Renal cortex interstitium (tissue), 11 donors: ENCODE measurements at regions not wholly inside any gene's neighbourhood (a gene's known extent, or its start where the extent isn't known, plus 50 kb on each side); places are given as distances from the start of the nearest gene placed in this dataset.
"Not testable (repeated sequence)": the region's sequence is repeated elsewhere in the genome, so short reads cannot be mapped to it uniquely, and the experiment has no call there.

Experiments used
- DNase-seq, 11 donors: peaks; one replicate each; pipeline ENCODE4 v3.0.0-alpha.2; 2013; ENCODE audit warnings: low read depth in 9 of 11, low spot score in 4 of 11; ENCODE audit errors: extremely low read depth in 1 of 11

DNA sequence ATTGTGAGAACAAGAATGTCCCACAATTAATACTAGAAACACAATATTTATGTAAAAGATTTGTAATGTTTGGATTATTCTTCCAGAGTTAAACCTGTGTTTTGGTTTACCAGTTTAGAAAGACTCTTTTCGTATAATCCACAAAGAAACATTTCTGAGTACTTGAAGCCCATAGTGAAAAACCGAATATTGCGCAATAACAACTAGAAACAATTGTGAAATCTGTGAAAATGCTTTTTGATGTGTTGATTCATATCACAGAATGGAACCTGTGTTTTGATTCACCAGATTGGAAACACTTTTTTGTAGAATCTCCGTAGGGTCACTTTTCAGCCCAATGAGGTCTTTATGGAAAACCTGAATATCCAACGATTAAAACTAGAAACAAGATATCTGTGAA is 386.2 kb downstream of the PRDM9 start:
- no peak for DNase-seq

DNA sequence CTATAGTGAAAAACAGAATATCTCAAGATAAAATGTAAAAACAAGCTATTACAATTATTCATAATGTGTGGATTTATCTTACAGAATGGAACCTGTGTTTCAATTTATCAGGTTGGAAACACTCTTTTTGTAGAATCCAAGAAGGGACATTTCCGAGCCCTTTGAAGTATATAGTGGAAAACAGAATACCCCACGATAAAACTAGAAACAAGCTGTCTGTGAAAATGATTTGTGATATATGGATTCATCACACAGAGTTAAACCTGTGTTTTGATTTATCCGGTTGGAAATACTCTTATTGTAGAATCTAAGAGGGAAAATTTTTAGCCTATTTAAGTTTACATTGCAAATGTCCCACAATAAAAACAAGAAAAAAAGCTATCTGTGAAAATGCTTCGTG is 388.2 kb downstream of the PRDM9 start:
- DNase-seq = no peak

DNA sequence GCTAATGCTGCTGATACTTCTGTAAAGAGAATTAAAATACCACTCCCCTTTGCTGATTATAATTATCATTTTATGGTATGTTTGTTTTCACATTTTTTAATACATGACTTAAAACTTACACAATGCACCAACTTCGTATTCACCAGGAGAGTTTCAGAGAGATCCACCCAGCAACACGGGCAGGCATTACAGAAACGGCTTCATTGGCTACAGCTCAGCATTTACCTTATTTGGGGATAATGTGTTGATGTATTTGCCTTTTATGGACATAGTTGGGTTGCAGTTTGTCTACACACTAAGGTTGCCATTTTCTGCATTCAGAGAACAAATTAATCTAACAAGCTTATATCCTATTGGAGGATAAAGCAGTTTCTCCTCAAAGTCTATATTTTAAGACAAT is 423.6 kb downstream of the PRDM9 start:
- DNase-seq = no peak

DNA sequence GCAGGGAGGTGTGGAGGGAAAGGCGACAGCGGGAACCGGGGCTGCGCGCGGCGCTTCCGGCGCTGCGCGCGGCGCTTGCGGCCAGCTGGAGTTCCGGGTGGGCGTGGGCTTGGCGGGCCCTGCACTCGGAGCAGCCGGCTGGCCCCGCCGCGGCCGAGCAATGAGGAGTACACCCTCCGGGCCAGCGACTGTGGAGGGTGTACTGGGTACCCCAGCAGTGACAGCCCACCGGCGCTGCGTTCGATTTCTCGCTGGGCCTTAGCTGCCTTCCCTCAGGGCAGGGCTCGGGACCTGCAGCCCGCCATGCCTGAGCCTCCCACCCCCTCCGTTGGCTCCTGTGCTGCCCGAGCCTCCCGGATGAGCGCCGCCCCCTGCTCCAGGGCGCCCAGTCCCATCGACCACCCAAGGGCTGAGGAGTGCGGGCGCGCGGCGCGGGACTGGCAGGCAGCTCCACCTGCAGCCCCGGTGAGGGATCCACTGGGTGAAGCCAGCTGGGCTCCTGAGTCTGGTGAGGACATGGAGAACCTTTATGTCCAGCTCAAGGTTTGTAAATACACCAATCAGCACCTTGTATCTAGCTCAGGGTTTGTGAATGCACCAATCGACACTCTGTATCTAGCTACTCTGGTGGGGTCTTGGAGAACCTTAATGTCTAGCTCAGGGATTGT is 444.0 kb downstream of the PRDM9 start:
- DNase-seq = peak in 1 of 11 donors; percentile 0

DNA sequence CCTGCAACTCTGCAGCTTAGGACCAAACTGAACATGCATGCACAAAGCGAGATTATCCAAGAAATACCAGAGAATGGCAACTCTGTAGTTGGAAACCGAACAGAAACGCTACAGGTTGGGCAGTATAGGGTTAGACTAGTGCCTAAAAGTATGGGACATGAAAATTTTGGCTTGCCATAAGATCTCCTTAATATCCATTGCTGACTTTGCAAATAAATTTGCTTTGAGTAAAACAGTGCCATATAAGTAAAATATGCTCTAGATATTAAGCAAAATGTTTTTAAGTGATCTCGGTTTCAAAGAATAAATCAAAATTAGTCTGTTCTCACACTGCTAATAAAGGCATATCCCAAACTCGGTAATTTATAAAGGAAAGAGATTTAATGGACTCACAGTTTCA is 456.0 kb downstream of the PRDM9 start:
- DNase-seq = no peak

DNA sequence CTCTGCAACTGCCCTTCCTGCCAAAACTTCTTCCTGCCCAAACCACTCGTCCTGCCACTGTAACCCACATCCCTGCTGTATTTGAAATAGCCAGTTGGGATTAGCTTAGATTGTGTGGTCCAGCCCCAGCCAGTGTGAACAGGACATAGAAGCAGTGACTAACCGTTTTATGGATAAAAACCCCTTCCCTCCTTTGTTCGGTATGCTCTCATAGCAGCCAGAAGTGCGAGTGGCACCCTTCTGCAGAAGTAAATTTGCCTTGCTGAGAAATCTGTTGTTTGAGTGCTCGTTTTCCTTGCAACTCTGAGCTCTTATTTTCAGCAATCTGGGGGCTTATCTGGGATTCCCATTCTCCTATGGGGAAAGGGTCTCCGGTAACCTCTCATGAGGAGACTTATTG is 470.0 kb downstream of the PRDM9 start:
- no peak for DNase-seq

DNA sequence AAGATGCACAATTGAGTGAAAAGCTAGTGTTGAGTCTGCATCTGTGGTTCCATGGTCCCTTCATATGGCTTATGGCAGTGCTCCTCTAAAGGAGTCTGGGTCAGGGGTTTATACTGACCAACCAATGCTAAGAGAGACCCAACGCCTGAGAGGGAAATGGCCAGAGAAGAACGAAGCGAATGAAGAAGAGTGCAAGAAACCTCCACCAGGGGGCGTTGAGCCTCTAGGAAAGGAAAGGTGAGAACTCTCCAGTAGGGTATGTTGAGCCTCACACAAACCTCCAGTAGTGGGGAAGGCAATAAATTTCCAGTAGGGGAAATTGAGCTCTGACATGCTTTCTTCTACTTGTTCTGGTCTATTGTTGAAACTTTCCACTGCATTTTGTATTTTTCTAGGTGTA is 470.6 kb downstream of the PRDM9 start:
- no peak for DNase-seq

DNA sequence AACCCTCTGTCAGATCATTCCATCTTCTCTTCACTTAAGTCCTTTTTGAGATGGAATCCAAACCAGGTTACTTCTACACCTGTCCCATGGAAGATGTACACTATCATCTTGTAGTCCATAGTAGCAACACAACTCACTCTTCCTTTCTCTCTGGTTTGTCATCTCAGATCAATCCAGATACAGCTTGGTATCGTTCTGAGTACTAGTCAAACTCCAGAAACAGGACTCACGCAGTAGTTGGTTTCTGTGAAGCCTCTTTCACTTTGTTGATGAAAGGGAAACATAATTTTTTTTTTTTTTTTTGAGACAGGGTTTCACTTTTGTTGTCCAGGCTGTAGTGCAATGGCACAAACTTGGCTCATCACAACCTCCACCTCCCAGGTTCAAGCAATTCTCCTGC is 484.0 kb downstream of the PRDM9 start:
- DNase-seq = no peak

DNA sequence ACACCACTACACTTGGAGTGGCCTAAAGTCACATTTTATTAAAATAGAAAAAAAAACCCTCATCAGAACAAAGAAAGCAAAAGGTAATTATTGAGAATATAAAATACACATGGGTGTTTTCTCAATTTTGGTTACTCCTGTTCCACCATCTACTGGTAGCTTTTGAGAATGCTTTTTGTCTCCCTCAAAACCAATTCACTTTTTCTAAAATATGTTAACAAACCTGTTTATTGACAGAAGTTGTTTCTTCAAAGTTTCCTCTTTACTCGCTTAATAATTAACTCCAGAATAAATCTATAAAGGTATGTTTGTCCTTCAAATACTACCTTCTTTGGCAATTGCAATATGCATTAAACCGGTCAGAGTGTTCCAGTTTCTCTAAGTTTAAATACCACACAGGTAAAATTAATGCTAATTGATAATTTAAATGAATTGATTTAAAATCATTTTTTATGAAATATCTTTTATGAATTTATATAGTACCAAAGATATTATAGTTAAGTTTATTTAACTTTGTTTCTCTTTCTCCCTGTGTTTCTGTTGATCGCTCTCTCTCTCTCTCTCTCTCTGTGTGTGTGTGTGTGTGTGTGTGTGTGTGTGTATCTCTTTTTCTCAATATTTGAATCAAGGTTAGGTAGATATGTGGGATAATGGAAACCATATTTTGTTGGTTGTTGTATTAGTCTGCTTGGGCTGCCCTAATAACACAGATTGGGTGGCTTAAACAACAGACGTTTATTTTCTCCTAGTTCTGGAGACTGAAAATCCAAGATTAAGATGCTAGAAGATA is 487.4 kb downstream of the PRDM9 start:
- DNase-seq = peak in 5 of 11 donors; percentile 0 to 5 (median 1)

DNA sequence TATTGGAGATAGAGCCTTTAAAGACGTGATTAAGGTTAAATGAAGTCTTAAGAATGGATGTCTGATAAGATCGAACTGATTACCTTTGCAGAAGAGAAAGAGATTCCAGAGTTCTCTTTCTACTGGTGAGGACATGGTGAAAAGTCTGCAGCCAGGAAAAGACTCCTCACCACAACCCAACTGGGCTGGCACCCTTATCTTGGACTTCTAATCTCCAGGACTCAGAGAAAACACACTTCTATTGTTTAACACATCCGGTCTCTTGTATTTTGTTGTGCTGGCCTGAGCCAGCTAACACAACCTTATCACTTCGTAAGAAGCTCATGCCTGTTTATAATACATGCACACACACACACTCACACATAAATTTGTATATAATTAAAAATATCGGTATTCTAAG is 489.1 kb downstream of the PRDM9 start:
- DNase-seq = no peak

DNA sequence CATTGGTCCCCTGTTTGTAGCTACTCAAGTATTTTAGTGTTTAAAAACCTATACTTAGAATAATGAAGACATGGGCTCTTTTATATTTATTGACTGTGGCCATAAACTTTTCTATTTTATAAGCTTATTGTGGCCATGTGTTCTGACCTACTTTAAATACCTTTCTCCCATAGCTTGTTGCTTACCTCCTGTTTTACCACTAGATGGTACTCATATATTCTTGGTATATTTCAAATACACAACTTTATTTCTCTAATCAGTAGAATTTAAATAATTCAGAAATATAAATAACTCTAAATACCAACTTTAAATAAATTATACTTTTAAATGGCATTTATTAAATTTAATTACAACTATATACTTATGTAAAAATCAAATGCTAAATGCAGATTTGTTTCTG is 498.0 kb downstream of the PRDM9 start:
- DNase-seq = no peak

DNA sequence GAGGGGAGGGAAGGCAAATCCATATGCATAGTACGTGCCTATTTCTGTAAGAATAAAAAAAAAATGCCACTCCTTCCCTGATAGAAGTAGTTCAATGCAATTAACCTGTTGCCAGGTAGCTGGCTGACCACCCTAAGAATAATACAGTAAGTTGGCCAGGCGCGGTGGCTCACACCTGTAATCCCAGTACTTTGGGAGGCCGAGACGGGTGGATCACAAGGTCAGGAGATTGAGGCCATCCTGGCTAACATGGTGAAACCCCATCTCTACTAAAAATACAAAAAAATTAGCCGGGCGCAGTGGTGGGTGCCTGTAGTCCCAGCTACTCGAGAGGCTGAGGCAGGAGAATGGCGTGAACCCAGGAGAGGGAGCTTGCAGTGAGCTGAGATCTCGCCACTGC is 510.3 kb downstream of the PRDM9 start:
- DNase-seq = not testable (repeated sequence)

DNA sequence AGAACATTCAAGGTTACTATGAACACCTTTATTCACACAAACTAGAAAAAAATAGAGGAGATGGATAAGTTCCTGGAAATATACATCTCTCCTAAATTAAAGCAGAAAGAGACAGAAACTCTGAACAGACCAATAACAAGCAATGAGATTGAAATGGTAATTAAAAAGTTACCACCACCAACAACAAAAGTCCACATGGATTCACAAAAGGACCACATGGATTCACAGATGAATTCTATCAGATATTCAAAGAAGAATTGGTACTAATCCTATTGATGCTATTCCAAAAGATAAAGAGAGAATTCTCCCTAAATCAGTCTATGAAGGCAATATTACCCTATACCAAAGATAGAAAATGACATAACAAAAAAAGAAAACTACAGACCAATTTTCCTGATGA is 518.9 kb downstream of the PRDM9 start:
- no peak for DNase-seq

DNA sequence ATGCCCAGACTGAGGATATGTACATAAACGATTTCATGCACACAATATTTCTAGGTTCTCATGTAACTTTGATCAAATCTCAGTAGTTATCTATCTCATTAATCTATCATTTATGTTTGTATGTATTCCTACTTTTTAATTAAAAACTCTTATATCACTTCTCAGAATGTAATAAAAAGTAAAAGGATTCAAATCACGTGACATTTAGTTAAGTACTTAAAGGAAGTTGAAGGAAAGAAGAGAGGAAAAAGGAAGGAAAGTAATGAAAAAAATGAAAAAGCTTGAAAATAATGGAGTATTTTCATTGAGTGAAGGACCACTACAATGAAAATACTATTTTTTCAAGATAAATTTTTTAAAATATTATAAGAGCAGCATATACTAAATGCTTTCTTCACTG is 535.3 kb downstream of the PRDM9 start:
- DNase-seq = no peak

DNA sequence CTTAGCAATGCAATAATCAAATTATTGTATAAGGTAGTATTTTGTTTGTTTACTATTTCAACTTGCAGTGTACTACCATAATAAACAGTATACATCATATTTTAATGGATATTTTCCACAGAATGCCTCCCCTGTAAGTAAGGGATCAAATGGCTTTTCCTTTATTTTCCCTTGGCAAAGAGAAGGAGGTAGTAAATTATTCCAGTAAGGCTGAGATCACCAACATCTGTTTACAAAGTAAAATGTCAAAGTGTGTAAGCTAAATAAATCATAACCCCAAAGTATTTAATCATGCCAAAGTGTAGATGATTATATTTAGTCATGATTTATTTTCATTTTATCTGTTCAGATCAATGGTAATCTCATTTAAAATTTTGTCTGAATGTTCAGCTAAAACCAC is 537.6 kb downstream of the PRDM9 start:
- no peak for DNase-seq

DNA sequence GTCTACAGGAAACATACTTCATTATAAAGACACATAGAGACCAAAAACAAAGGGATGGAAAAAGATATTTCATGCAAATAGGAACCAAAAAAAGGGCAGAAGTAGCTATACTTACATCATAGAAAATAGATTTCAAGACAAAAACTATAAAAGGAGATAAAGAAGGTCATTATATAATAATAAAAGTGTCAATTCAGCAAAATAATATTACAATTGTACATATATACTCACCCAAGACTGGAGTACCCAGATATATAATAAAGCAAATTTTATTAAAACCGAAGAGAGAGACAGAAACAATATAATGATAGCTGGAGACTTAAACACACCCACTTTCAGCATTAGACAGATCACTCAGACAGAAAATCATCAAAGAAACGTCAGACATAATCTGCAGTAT is 546.3 kb downstream of the PRDM9 start:
- no peak for DNase-seq

DNA sequence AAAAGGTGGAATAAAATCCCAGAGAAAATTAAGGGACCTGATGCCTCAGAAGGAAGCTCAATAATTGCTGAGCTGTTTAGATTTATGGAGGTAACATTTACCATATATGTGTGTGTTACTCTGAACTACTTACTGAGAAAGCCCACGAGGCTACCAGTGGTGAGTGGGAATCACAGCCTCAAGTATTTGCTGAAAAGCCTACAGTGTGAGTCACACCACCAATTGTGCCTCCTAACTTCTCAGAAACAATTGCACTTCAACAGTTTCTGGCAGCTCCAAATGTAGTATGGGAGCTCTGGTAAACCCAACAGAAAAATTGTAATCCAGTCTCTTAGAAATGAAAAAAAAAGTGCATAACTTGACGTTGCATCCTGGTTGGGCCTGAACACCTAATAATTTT is 551.6 kb downstream of the PRDM9 start:
- no peak for DNase-seq

DNA sequence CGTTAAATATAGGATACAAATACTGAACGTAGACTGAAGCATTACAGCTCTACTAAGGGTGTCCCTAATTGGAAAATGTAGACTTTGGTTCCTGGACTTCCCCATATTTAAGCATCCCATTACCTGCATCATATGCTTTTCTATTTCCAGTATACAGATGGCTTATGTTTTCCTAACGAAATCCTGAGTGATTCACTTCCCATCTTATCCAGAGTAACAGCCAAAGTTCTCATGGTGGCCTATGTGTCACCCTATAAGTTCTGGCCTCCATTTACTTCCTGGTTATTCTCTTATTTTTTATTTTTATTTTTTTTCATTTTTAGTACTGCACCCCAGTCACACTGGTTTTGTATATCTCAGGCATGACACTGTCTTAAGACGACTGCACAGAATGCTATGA is 552.3 kb downstream of the PRDM9 start:
- no peak for DNase-seq

DNA sequence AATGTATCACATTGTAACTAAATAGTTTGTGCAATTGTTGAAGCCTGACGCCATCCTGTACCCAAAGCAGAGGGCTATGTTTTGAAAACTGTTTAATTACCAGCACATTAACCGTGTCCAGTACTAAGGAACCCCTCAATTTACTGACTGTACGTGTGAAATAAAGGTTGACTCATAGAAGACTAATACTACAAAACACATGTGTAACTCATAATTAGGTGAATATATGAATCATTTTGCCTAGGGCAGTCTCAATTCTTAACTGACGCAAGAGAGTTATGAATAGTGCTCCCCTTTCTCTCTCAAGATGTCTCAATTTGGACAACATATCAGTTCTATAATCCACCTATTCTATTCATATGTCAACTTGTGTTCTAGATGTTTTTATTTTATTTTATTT is 558.4 kb downstream of the PRDM9 start:
- DNase-seq = no peak

DNA sequence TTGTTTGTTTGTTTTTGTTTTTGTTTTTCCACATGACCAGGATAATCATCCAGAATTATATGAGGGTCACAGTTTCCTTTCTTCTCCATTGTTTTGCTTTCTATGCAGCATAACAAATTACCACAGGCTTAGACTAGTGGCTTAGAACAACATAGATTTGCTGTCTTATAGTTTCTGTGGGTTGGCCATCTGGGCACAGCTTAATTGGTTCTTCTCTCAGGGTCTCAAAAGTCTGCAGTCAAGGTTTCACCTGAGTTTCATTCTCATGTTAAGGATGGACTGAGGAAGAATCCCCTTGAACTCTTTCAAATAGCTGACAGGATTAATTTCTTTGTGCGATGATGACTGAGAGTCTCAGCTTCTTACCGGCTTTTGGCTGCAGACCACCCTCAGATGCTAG is 559.8 kb downstream of the PRDM9 start:
- no peak for DNase-seq

DNA sequence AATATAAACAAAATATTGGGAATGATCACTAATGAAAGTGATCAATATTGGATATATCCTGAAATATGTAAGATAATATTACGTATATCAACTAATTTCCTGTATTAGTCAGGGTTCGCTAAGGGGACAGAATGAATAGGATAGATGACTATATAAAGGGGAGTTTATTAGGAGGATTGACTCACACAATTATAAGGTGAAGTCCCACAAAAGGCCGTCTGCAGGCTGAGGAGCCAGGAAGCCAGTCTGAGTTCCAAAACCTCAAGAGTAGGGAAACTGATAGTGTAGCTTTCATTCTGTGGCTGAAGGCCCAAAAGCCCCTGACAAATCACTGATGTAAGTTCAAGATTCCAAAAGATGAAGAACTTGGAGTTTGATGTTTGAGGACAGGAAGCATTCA is 561.1 kb downstream of the PRDM9 start:
- DNase-seq = no peak
